Thyroid gland (tissue), 4 donors: ENCODE measurements at regions not wholly inside any gene's neighbourhood (a gene's known extent, or its start where the extent isn't known, plus 50 kb on each side); places are given as distances from the start of the nearest gene placed in this dataset.

Experiments used
- DNase-seq, 2 donors: peaks; one replicate each; pipeline ENCODE4 v3.0.0-alpha.2; 2019
- H3K27ac ChIP-seq, 3 donors: fragments of 200-600 bp; sonication (generic); 1 replicate in 2 of 3; 2 replicates in 1 of 3; pipeline ENCODE4 v1.5.1; 2016 to 2019; ENCODE audit warnings: mild to moderate bottlenecking in 1 of 3, moderate library complexity in 1 of 3
- H3K27me3 ChIP-seq: fragments of 200-600 bp; sonication (generic); one replicate; pipeline ENCODE4 v1.5.1; 2019
- H3K36me3 ChIP-seq, 2 donors: fragments of 200-600 bp; sonication (generic); one replicate each; pipeline ENCODE4 v1.5.1; 2016 to 2019
- H3K4me1 ChIP-seq, 2 donors: fragments of 200-600 bp; sonication (generic); one replicate each; pipeline ENCODE4 v1.5.1; 2017 to 2019
- H3K4me3 ChIP-seq, 3 donors: fragments of 200-600 bp; sonication (generic); replicated peaks in 1 of 3; 1 replicate in 2 of 3; 2 replicates in 1 of 3; pipeline ENCODE4 v1.5.1; 2016; ENCODE audit warnings: mild to moderate bottlenecking in 1 of 3
- H3K9me3 ChIP-seq: fragments of 200-600 bp; sonication (generic); one replicate; pipeline ENCODE4 v1.5.1; 2017
- CTCF ChIP-seq, 6 experiments: fragments of 200-600 bp in 3 of 6; fragments of 450-650 bp in 3 of 6; sonication (generic) in 3 of 6; IDR thresholded peaks; one replicate each; pipeline ENCODE4 v1.5.1; 2016 to 2019; ENCODE audit warnings: antibody characterized with exemption in 6 of 6, mild to moderate bottlenecking in 2 of 6, inconsistent platforms in 1 of 6, moderate library complexity in 1 of 6
- POLR2A ChIP-seq, 2 donors: fragments of 450-650 bp; IDR thresholded peaks; one replicate each; pipeline ENCODE4 v1.6.1; 2017; ENCODE audit warnings: antibody characterized with exemption in 2 of 2, mild to moderate bottlenecking in 2 of 2, moderate library complexity in 1 of 2
- WGBS, 2 donors: methylation state at CpG; one replicate each; pipeline ENCODE4 v1.1.5; 2017; 5-methylcytosine and 5-hydroxymethylcytosine counted together
- intact Hi-C: fragments of 100-400 bp; cut with DNase I; formaldehyde crosslinking; loops from one replicate; pipeline ENCODE4 v1.15.1; 2023

GRCh38 chr2:56754627-56755026 lies 570.8 kb downstream of the CCDC85A start:
- no peak overlapping the region for H3K4me3 ChIP-seq
- no peaks in the 10 kb centered on the region for H3K36me3 ChIP-seq
- WGBS, 2 donors, result 88 to 91% methylated on average over 1 of the region's 1 CpG
- no peaks in the 10 kb centered on the region for H3K27me3 ChIP-seq
- intact Hi-C loops, result loop anchor here (5.0 kb wide), 1 partner anchor 572 kb away; the partner anchor contains the start of gene CCDC85A
- H3K4me1 ChIP-seq, result no peaks in the 10 kb centered on the region
- TF ChIP-seq CTCF (IDR thresholded peaks at IDR 0.05), result no peak
- TF ChIP-seq POLR2A (IDR thresholded peaks at IDR 0.05), result no peak
- H3K9me3 ChIP-seq, result no peaks in the 10 kb centered on the region
- no peak overlapping the region for H3K27ac ChIP-seq
- DNase-seq, result no peak

GRCh38 chr2:56757884-56758545 lies 574.2 kb downstream of the CCDC85A start:
- no peaks in the 10 kb centered on the region for H3K36me3 ChIP-seq
- no peak overlapping the region for H3K27ac ChIP-seq
- DNase-seq, result no peak
- 86 to 91% methylated on average over 2 of the region's 2 CpGs for WGBS, 2 donors
- no peaks in the 10 kb centered on the region for H3K27me3 ChIP-seq
- H3K9me3 ChIP-seq, result no peaks in the 10 kb centered on the region
- no peak for TF ChIP-seq CTCF (IDR thresholded peaks at IDR 0.05)
- TF ChIP-seq POLR2A (IDR thresholded peaks at IDR 0.05), result no peak
- no peak overlapping the region for H3K4me3 ChIP-seq
- intact Hi-C loops, result no loop called here
- no peaks in the 10 kb centered on the region for H3K4me1 ChIP-seq

GRCh38 chr2:56763683-56764082 lies 579.9 kb downstream of the CCDC85A start:
- Histone ChIP-seq H3K4me1 (no peaks in the 10 kb centered on the region), H3K27ac (no peak overlapping the region), H3K4me3 (no peak overlapping the region), H3K9me3 (no peaks in the 10 kb centered on the region), H3K36me3 (no peaks in the 10 kb centered on the region), H3K27me3 (no peaks in the 10 kb centered on the region)
- WGBS, 2 donors, result 88 to 91% methylated on average over 2 of the region's 2 CpGs
- no peak for DNase-seq
- TF ChIP-seq CTCF (IDR thresholded peaks at IDR 0.05) (no peak), POLR2A (IDR thresholded peaks at IDR 0.05) (no peak)
- intact Hi-C loops, result no loop called here

GRCh38 chr2:56768973-56769372 lies 585.2 kb downstream of the CCDC85A start:
- Histone ChIP-seq H3K4me1 (no peaks in the 10 kb centered on the region), H3K27me3 (no peaks in the 10 kb centered on the region), H3K4me3 (no peak overlapping the region), H3K27ac (no peak overlapping the region), H3K9me3 (no peaks in the 10 kb centered on the region), H3K36me3 (no peaks in the 10 kb centered on the region)
- no peak for TF ChIP-seq POLR2A (IDR thresholded peaks at IDR 0.05)
- no peak for TF ChIP-seq CTCF (IDR thresholded peaks at IDR 0.05)
- intact Hi-C loops, result no loop called here
- DNase-seq, result no peak

- H3K4me3 ChIP-seq, result no peak overlapping the region
- DNase-seq, result no peak
- no peaks in the 10 kb centered on the region for H3K9me3 ChIP-seq
- H3K27me3 ChIP-seq, result no peaks in the 10 kb centered on the region
- intact Hi-C loops, result no loop called here
- TF ChIP-seq CTCF (IDR thresholded peaks at IDR 0.05), result no peak
- no peak for TF ChIP-seq POLR2A (IDR thresholded peaks at IDR 0.05)
- 63 to 65% methylated on average over 2 of the region's 2 CpGs for WGBS, 2 donors
- no peak overlapping the region for H3K27ac ChIP-seq
- H3K36me3 ChIP-seq, result no peaks in the 10 kb centered on the region
- no peaks in the 10 kb centered on the region for H3K4me1 ChIP-seq
Observed at GRCh38 chr2:56770490-56770889, 586.7 kb downstream of the CCDC85A start.
